T-helper 2 cell treated with Interferon-gamma antibody and Interleukin-4, amounts not matched to agents 100 ng/mL and 5 ng/mL, for 36 hours (primary cell): ENCODE measurements at regions not wholly inside any gene's neighbourhood (a gene's known extent, or its start where the extent isn't known, plus 50 kb on each side); places are given as distances from the start of the nearest gene placed in this dataset.
"Not testable (repeated sequence)": the region's sequence is repeated elsewhere in the genome, so short reads cannot be mapped to it uniquely, and the experiment has no call there.

Experiments used
- intact Hi-C: fragments of 100-400 bp; cut with micrococcal nuclease; formaldehyde crosslinking; loops from one replicate; pipeline ENCODE4 v1.15.1; 2023

GRCh38 chr18:71107244-71107643 lies 818.4 kb downstream of the SOCS6 start:
- intact Hi-C loops = no loop called here

DNA sequence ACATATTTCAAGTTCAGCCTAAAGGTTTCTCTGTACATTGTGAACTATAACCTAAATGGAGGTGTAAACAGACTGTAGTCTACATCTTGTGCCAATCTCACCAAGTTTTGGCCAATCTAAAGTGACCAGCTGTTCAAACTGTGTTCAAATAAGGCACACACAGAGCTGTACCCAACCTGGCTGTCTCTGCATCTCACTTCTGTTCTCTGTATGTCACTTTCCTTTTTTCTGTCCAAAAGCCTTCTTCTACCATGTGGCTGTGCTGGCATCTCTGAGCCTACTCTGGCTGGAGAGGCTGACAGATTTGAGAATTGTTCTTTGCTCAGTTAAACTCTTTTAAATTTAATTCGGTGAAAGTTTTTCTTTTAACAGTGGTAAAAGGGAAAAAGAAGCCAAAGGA lies 817.9 kb downstream of the SOCS6 start:
- intact Hi-C loops = no loop called here

DNA sequence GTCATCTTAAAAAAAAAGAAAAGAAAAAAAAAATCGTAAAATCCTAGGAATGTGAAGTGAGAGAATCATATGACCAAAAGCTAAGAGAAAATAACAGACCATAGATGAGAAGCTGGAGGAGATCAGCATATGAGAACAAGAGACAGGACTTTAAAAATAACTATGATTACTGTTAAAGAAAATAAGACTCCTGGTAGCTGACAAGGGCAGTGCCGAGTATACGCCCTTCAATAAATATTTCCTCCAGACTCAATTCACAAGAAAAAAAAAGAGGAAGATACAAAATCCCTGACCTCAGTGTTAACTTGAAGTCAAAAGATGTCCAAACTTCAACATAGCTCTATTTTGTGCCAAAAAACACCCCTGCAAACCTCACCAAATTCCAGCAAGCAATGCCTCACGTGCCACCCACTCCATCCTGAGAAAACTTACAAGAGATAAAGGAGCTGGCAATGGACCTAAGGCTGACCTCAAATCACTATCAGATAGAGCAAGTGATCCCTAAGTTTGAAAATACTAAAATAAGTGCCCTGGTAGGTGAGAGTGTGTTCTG lies 817.2 kb downstream of the SOCS6 start:
- intact Hi-C loops = no loop called here

DNA sequence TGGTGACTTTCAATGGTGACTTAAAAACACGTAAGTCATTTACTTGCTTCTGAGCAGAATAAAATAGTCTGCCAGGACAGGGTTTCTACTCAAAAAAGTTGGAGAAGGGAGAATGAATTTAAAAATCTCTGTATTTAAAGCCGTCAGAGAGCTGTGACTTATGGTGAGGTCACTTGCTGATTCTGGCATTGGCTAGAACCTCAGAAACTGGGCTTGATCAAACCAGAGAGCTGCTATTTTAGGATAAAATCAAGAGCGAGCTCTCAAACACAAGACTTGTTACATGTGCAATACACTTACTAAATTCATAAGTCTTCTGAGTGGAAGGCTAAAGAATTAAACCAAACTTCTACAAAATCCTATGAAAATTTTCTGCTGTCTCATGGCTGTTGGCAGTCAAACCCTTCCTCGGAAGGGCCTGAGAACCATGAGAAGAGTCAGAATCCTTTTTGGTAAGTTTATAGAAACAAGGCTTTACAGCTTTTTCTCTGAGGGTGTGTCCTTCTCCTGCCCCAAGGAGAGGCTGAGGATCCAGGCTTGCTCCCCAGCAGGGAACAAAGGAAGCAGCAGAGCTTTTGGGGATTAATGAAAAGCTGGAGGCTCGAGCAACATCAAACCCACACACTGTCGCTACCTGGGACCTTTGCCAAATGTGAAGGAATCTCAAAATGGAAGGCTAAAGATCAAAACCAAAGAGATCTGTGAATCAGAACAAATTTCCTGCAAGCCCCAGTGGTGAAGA lies 816.4 kb downstream of the SOCS6 start:
- intact Hi-C loops = no loop called here

GRCh38 chr18:71079606-71080005 lies 790.8 kb downstream of the SOCS6 start:
- intact Hi-C loops = no loop called here

- intact Hi-C loops = no loop called here
Measured at GRCh38 chr18:71077451-71077850, 788.6 kb downstream of the SOCS6 start.

- intact Hi-C loops = no loop called here
Measured at GRCh38 chr18:71075147-71075546, 786.3 kb downstream of the SOCS6 start.

- intact Hi-C loops = no loop called here
Measured at GRCh38 chr18:71068338-71068737, 779.5 kb downstream of the SOCS6 start.

GRCh38 chr18:71049893-71050292 lies 761.0 kb downstream of the SOCS6 start:
- intact Hi-C loops = no loop called here

DNA sequence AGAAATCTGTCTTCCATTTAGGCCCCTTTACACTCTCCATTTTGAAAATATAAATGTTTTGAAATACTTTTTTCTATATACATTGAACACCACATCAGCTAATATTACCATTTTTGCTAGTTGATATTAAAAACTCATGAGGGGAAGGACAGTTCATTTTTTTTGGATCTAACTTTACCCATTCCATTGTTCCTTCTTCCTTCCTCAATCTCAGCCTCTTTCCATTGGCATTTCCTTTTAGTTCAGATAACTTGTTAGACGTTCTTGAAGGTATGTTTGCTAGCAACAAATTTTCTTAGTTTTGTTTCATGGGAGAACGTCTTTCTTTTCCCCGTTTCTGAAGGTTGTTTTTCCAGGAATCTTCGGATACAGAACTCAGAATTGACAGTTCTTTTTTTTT lies 759.0 kb downstream of the SOCS6 start:
- intact Hi-C loops = no loop called here

DNA sequence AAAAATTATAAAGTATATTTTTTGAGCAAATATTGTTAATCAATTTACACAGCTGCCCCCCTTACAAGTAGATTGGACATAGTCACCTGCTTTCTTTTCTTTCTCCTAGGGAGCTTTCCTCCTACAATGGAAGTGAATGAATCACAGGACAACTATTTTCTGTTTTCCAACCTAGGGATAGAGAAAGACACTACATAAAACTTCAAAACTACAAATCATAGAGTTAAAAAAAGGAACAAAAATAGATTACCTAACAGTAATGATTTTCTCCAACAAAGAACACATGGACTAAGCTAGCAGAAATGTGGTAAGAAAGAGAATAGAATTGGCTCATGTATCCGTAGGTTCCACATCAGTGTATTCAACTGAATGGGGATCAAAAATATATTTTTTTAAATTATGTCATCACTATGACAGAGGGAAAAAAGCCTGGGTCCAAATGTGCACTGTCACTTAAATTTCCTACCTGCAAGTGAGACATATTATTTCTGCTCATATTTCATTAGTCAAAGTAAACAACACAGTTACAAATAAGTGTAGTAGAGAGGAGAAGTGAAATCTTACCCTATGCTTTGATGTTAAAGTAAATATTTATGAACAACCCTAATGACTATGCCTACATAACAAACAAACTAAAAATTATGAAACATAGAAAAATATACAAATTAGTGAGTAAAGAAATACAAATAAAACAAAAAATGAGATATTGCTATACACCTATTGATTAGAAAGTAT lies 756.7 kb downstream of the SOCS6 start:
- intact Hi-C loops = no loop called here

- intact Hi-C loops = no loop called here
Measured at GRCh38 chr18:71040161-71040560, 751.3 kb downstream of the SOCS6 start.

- intact Hi-C loops = no loop called here
Measured at GRCh38 chr18:71038196-71038595, 749.4 kb downstream of the SOCS6 start.

GRCh38 chr18:71036783-71037182 lies 747.9 kb downstream of the SOCS6 start:
- intact Hi-C loops = no loop called here

GRCh38 chr18:71031296-71032191 lies 742.7 kb downstream of the SOCS6 start:
- intact Hi-C loops = not testable (repeated sequence)

DNA sequence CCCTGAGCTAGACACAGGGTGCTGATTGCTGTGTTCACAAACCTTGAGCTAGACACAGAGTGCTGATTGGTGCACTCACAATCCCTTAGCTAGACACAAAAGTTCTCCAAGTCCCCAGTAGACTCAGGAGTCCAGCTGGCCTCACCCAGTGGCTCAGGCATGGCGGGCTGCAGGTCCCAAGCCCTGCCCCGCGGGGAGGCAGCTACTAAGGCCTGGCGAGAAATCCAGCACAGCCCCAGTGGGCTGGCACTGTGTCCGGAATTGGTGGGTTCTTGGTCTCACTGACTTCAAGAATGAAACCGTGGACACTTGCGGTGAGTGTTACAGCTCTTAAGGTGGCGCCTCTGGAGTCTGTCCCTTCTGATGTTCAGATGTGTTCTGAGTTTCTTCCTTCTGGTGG lies 741.2 kb downstream of the SOCS6 start:
- intact Hi-C loops = not testable (repeated sequence)

DNA sequence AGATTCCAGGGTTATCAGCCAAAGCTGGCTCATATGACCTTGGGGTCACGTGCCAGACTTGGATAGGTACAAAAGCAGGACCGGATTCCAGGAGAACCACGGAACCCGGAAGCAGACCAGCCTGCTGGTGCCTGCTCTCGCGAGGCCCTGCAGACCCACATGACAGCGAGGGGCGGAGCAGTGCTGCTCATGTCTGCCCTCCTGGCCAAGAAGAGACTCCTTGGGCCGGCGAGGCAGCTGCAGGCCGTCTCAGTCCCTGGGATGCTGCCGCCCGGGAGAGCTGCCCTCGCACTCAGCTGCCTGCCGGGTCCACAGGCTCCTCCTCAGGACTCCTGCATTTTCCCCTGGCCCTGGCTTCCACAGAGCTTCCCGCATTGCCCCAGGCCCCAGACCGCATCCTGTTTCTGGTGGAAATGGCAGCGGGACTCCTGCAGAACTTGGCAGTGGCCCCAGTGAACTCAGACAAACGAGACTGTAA lies 739.5 kb downstream of the SOCS6 start:
- intact Hi-C loops = no loop called here

DNA sequence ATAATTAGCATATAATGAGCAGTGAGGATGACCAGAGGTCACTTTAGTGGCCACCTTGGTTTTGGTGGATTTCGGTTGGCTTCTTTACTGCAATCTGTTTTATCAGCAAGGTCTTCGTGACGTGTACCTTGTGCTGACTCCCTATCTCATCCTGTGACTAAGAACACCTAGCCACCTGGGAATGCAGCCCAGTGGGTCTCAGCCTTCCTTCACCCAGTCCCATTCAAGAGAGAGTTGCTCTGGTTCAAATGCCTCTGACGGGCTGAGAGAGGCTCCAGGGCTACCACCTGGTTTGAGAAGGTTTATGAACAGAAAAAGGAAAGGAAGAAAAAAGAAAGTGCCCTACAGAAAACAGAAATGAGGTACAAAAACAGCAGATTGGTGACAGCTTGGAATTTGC lies 738.7 kb downstream of the SOCS6 start:
- intact Hi-C loops = no loop called here

DNA sequence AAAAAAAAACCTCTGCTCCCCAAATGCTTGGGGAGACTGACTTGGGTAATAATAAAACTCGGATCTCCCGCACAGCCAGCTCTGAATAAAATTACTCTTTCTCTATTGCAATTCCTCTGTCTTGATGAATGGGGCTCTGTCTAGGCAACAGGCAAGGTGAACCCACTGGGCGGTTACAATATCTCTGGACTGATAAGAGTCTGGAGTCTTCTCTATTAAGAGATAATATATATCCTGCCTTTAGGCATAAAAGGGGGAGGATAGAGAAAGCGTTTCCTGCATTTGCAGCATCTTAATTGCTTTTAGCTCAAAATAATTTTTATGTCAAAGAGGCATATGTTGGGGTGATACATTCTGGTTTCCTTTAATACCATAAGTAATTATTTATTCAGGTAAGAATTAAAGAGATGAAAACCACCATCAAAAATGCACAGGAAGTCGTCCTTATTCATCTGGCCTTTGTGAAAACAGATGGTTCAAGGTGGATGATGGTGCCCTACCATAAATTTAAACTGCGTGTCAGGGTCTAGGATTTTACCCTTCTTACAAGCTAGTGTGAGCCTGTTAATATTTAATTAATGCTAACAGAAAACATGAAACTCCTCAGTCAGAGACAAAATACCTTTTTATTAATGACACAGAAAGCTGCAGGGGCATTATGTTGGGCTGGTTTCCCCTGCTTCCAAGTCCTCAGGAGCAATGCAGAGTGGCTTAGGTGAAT lies 736.8 kb downstream of the SOCS6 start:
- intact Hi-C loops = no loop called here

GRCh38 chr18:71022389-71022788 lies 733.5 kb downstream of the SOCS6 start:
- intact Hi-C loops = no loop called here

GRCh38 chr18:71021030-71021362 lies 732.2 kb downstream of the SOCS6 start:
- intact Hi-C loops = no loop called here
